ENCODE measurements at regions not wholly inside any gene's neighbourhood (a gene's known extent, or its start where the extent isn't known, plus 50 kb on each side); places are given as distances from the start of the nearest gene placed in this dataset.

GRCh38 chr18:27411911-27412310 lies 226.8 kb upstream of the CHST9 start (continued):
- TF ChIP-seq HDAC6 (IDR thresholded peaks at IDR 0.05; ENCODE audit: unreplicated experiment), result no peak
- no peak for TF ChIP-seq PAX5 (IDR thresholded peaks at IDR 0.05; ENCODE audit: borderline replicate concordance, low read depth, low read length)
- no peak for TF ChIP-seq ZNF384 (IDR thresholded peaks at IDR 0.05; ENCODE audit: borderline replicate concordance, low read depth, low read length)
- TF ChIP-seq NKRF (conservative IDR thresholded peaks at IDR 0.05), result no peak

- Histone ChIP-seq H3K27ac (ENCODE audit: control insufficient read depth, insufficient read depth) (no peak overlapping the region), H4K20me1 (ENCODE audit: control insufficient read depth, insufficient read depth) (no peaks in the 10 kb centered on the region), H3K79me2 (ENCODE audit: control insufficient read depth, insufficient read depth, low read length) (no peaks in the 10 kb centered on the region), H3K36me3 (ENCODE audit: control insufficient read depth in 2 of 2, insufficient read depth in 2 of 2, low read length in 1 of 2) (no peaks in the 10 kb centered on the region), H3K9me3 (replicated peaks; ENCODE audit: control insufficient read depth, insufficient read depth, low read length) (no peaks in the 10 kb centered on the region), H3K4me1 (ENCODE audit: control insufficient read depth, insufficient read depth, low read length) (no peaks in the 10 kb centered on the region), H3K4me3 (no peak overlapping the region), H2AFZ (ENCODE audit: control insufficient read depth, low read depth, low read length) (no peak overlapping the region), H3K27me3 (replicated peaks in 1 of 2; ENCODE audit: control insufficient read depth in 2 of 2, insufficient read depth in 2 of 2, low read length in 1 of 2) (no peaks in the 10 kb centered on the region), H3K4me2 (ENCODE audit: control insufficient read depth, insufficient read depth) (no peak overlapping the region), H3K9ac (ENCODE audit: control insufficient read depth, insufficient read depth, low read length) (no peak overlapping the region)
- CTCF ChIA-PET, result interaction anchor here (1.7 kb wide), 1 partner anchor 9 kb away, joined by 4 read pairs; no protein-coding TSS in a partner anchor
- WGBS (ENCODE audit: insufficient coverage, insufficient replicate concordance, low lambda C conversion rate, missing lambda C conversion rate), result 0% methylated on average over 1 of the region's 1 CpG
- in situ Hi-C loops (cut with MboI) (no loop called here), intact Hi-C loops (cut with micrococcal nuclease; ENCODE audit: unreplicated experiment) (no loop called here)
- SMC1A ChIA-PET (ENCODE audit: uncharacterized antibody, unreplicated experiment), result interaction anchor here (0.8 kb wide), 1 partner anchor 12 kb away, joined by 3 read pairs; no protein-coding TSS in a partner anchor
- RAD21 ChIA-PET (ENCODE audit: unreplicated experiment), result no interaction called here
- ATAC-seq (no peak), DNase-seq (ENCODE audit: low read depth, low spot score) (no peak), FAIRE-seq (no peak)
- TF ChIP-seq POLR2AphosphoS5 (IDR thresholded peaks at IDR 0.05; ENCODE audit: low read length), result no peak
- no peak for TF ChIP-seq ELK1 (IDR thresholded peaks at IDR 0.05; ENCODE audit: low read depth, low read length)
- TF ChIP-seq MEF2B (IDR thresholded peaks at IDR 0.05; ENCODE audit: partially characterized antibody, poor library complexity, severe bottlenecking), result no peak
- no peak for TF ChIP-seq IRF5 (IDR thresholded peaks at IDR 0.05; ENCODE audit: borderline replicate concordance)
- TF ChIP-seq ZBTB33 (IDR thresholded peaks at IDR 0.05), result no peak
- BruUV-seq (replicated peaks), result no TSS peak
- POLR2A ChIA-PET, result no interaction called here
Measured at GRCh38 chr18:27411013-27411412, 225.9 kb upstream of the CHST9 start.

Measured in GM12878 (cell line).